DOHH2 (cell line): ENCODE measurements at regions not wholly inside any gene's neighbourhood (a gene's known extent, or its start where the extent isn't known, plus 50 kb on each side); places are given as distances from the start of the nearest gene placed in this dataset.

Experiments used
- CTCF ChIP-seq: fragments of 200-600 bp; sonication (generic); IDR thresholded peaks from one replicate; pipeline ENCODE4 v1.5.1; 2014; ENCODE audit warnings: antibody characterized with exemption, mild to moderate bottlenecking, low read depth, low read length; ENCODE audit not compliant: poor library complexity, severe bottlenecking
- EZH2phosphoT487 ChIP-seq: fragments of 200-600 bp; sonication (generic); IDR thresholded peaks from 2 replicates; pipeline ENCODE4 v1.6.1; 2017; ENCODE audit warnings: borderline replicate concordance, mild to moderate bottlenecking, antibody characterized with exemption, low read length, moderate library complexity, mixed read lengths

- TF ChIP-seq CTCF = no peak
- no peak for TF ChIP-seq EZH2phosphoT487
Observed at GRCh38 chr15:57785959-57786358, 79.4 kb downstream of the POLR2M start.
